H9 (cell line): ENCODE measurements at regions not wholly inside any gene's neighbourhood (a gene's known extent, or its start where the extent isn't known, plus 50 kb on each side); places are given as distances from the start of the nearest gene placed in this dataset.

ENCODE experiments used
- DNase-seq: peaks from one replicate; pipeline ENCODE4 v3.0.0-alpha.2; 2017
- H2AFZ ChIP-seq: one replicate; pipeline ENCODE4 v1.6.1; 2013; ENCODE audit warnings: mild to moderate bottlenecking, low read length, control low read depth, moderate library complexity
- H2AK5ac ChIP-seq: 2 replicates; pipeline ENCODE4 v1.6.1; 2013; ENCODE audit warnings: low read length, control low read depth, mixed read lengths; ENCODE audit not compliant: insufficient read length
- H2BK120ac ChIP-seq: one replicate; pipeline ENCODE4 v1.6.1; 2013; ENCODE audit warnings: low read depth, mild to moderate bottlenecking, low read length, control low read depth, inconsistent platforms; ENCODE audit not compliant: poor library complexity, severe bottlenecking
- H2BK12ac ChIP-seq: 2 replicates; pipeline ENCODE4 v1.6.1; 2013; ENCODE audit warnings: low read length, control low read depth, mixed read lengths, low read depth; ENCODE audit not compliant: insufficient read length
- H2BK15ac ChIP-seq: 2 replicates; pipeline ENCODE4 v1.6.1; 2013; ENCODE audit warnings: low read depth, low read length, control low read depth
- H2BK20ac ChIP-seq: one replicate; pipeline ENCODE4 v1.6.1; 2013; ENCODE audit warnings: low read depth, mild to moderate bottlenecking, low read length, control low read depth, inconsistent platforms; ENCODE audit not compliant: poor library complexity, severe bottlenecking
- H2BK5ac ChIP-seq: 2 replicates; pipeline ENCODE4 v1.6.1; 2013; ENCODE audit warnings: low read length, control low read depth, mixed read lengths; ENCODE audit not compliant: insufficient read length
- H3K14ac ChIP-seq: 2 replicates; pipeline ENCODE4 v1.6.1; 2013; ENCODE audit warnings: low read length, control low read depth; ENCODE audit not compliant: insufficient read depth
- H3K18ac ChIP-seq: 2 replicates; pipeline ENCODE4 v1.6.1; 2013; ENCODE audit warnings: low read depth, mild to moderate bottlenecking, mixed read lengths, low read length, control low read depth; ENCODE audit not compliant: insufficient read length
- H3K23ac ChIP-seq: 2 replicates; pipeline ENCODE4 v1.6.1; 2013; ENCODE audit warnings: low read length, control low read depth, mixed read lengths, low read depth; ENCODE audit not compliant: insufficient read length
- H3K23me2 ChIP-seq: 2 replicates; pipeline ENCODE4 v1.6.1; 2013; ENCODE audit warnings: low read depth, mild to moderate bottlenecking, mixed read lengths, low read length, control low read depth; ENCODE audit not compliant: insufficient read length, poor library complexity, severe bottlenecking
- H3K27ac ChIP-seq: 2 replicates; pipeline ENCODE4 v1.5.1; 2013; ENCODE audit warnings: low read length, control low read depth, mixed read lengths, low read depth; ENCODE audit not compliant: insufficient read length
- H3K27me3 ChIP-seq: 2 replicates; pipeline ENCODE4 v1.6.1; 2013; ENCODE audit warnings: low read length, control low read depth, inconsistent platforms; ENCODE audit not compliant: insufficient read depth
- H3K4ac ChIP-seq: 2 replicates; pipeline ENCODE4 v1.6.1; 2013; ENCODE audit warnings: low read depth, mild to moderate bottlenecking, control low read depth, inconsistent platforms, low read length, moderate library complexity
- H3K4me1 ChIP-seq: 2 replicates; pipeline ENCODE4 v1.6.1; 2013; ENCODE audit warnings: low read length, control low read depth, inconsistent platforms; ENCODE audit not compliant: insufficient read depth
- H3K4me2 ChIP-seq: 2 replicates; pipeline ENCODE4 v1.6.1; 2013; ENCODE audit warnings: low read length, control low read depth, mixed read lengths; ENCODE audit not compliant: insufficient read length, insufficient read depth
- H3K56ac ChIP-seq: 2 replicates; pipeline ENCODE4 v1.6.1; 2013; ENCODE audit warnings: low read depth, mild to moderate bottlenecking, mixed read lengths, low read length, control low read depth; ENCODE audit not compliant: insufficient read length
- H3K79me1 ChIP-seq: 2 replicates; pipeline ENCODE4 v1.6.1; 2013; ENCODE audit warnings: low read depth, mild to moderate bottlenecking, moderate library complexity, low read length, control low read depth, inconsistent platforms; ENCODE audit not compliant: insufficient read depth, poor library complexity, severe bottlenecking
- H3K79me2 ChIP-seq: 2 replicates; pipeline ENCODE4 v1.6.1; 2013; ENCODE audit warnings: low read length, control low read depth, inconsistent platforms; ENCODE audit not compliant: insufficient read depth
- H3K9ac ChIP-seq: 2 replicates; pipeline ENCODE4 v1.6.1; 2013; ENCODE audit warnings: low read length, control low read depth, mixed read lengths; ENCODE audit not compliant: insufficient read length; ENCODE audit errors: extremely low read depth
- H3K9me3 ChIP-seq: one replicate; pipeline ENCODE4 v1.6.1; 2013; ENCODE audit warnings: low read depth, low read length, inconsistent platforms; ENCODE audit not compliant: control insufficient read depth
- H3T11ph ChIP-seq: one replicate; pipeline ENCODE4 v1.6.1; 2013; ENCODE audit warnings: mild to moderate bottlenecking, low read length, control low read depth, inconsistent platforms
- H4K20me1 ChIP-seq: one replicate; pipeline ENCODE4 v1.6.1; 2013; ENCODE audit not compliant: control insufficient read depth, insufficient read length, insufficient read depth
- H4K5ac ChIP-seq: 2 replicates; pipeline ENCODE4 v1.6.1; 2013; ENCODE audit warnings: low read depth, mild to moderate bottlenecking, mixed read lengths, low read length, control low read depth; ENCODE audit not compliant: insufficient read length
- H4K8ac ChIP-seq: replicated peaks from 2 replicates; pipeline ENCODE4 v1.6.1; 2013; ENCODE audit warnings: low read length, control low read depth, mixed read lengths, low read depth; ENCODE audit not compliant: insufficient read length
- H4K91ac ChIP-seq: 2 replicates; pipeline ENCODE4 v1.6.1; 2013; ENCODE audit warnings: low read depth, mild to moderate bottlenecking, moderate library complexity, mixed read lengths, low read length, control low read depth; ENCODE audit not compliant: insufficient read length
- H3K27ac Mint-ChIP-seq, 3 experiments: 2 replicates in 2 of 3; 3 replicates in 1 of 3; pipeline ENCODE4 v1.8.0; 2020 to 2021; ENCODE audit warnings: mixed read lengths in 3 of 3, mild to moderate bottlenecking in 1 of 3, moderate library complexity in 1 of 3
- H3K27me3 Mint-ChIP-seq: 2 replicates; pipeline ENCODE4 v1.8.0; 2021; ENCODE audit warnings: low read depth, mild to moderate bottlenecking, moderate library complexity, mixed read lengths
- H3K36me3 Mint-ChIP-seq, 3 experiments: 2 replicates in 2 of 3; 3 replicates in 1 of 3; pipeline ENCODE4 v1.8.0; 2020 to 2021; ENCODE audit warnings: low read depth in 3 of 3, mixed read lengths in 3 of 3; ENCODE audit not compliant: insufficient read depth in 1 of 3
- H3K4me1 Mint-ChIP-seq, 2 experiments: 2 replicates each; pipeline ENCODE4 v1.8.0; 2020; ENCODE audit warnings: mixed read lengths in 2 of 2
- H3K4me3 Mint-ChIP-seq, 2 experiments: 2 replicates in 1 of 2; 3 replicates in 1 of 2; pipeline ENCODE4 v1.8.0; 2020 to 2021; ENCODE audit warnings: mild to moderate bottlenecking in 2 of 2, mixed read lengths in 2 of 2, moderate library complexity in 1 of 2
- H3K9me3 Mint-ChIP-seq, 2 experiments: 2 replicates in 1 of 2; 3 replicates in 1 of 2; pipeline ENCODE4 v1.8.0; 2020; ENCODE audit warnings: mild to moderate bottlenecking in 2 of 2, mixed read lengths in 2 of 2, moderate library complexity in 1 of 2
- WGBS: extraction: QIAGEN DNeasy Blood & Tissue Kit; methylation state at CpG from one replicate; pipeline ENCODE4 v1.1.7; 2013; ENCODE audit warnings: missing lambda C conversion rate, low lambda C conversion rate, mixed read lengths; ENCODE audit not compliant: insufficient read length; ENCODE audit errors: extremely low coverage; 5-methylcytosine and 5-hydroxymethylcytosine counted together
- TF ChIP-seq, protein P1 (sequence below): fragments of 200-600 bp; sonication (generic); conservative IDR thresholded peaks from 3 replicates; pipeline ENCODE4 v1.8.0; 2021; ENCODE audit warnings: antibody characterized with exemption, mild to moderate bottlenecking

DNA sequence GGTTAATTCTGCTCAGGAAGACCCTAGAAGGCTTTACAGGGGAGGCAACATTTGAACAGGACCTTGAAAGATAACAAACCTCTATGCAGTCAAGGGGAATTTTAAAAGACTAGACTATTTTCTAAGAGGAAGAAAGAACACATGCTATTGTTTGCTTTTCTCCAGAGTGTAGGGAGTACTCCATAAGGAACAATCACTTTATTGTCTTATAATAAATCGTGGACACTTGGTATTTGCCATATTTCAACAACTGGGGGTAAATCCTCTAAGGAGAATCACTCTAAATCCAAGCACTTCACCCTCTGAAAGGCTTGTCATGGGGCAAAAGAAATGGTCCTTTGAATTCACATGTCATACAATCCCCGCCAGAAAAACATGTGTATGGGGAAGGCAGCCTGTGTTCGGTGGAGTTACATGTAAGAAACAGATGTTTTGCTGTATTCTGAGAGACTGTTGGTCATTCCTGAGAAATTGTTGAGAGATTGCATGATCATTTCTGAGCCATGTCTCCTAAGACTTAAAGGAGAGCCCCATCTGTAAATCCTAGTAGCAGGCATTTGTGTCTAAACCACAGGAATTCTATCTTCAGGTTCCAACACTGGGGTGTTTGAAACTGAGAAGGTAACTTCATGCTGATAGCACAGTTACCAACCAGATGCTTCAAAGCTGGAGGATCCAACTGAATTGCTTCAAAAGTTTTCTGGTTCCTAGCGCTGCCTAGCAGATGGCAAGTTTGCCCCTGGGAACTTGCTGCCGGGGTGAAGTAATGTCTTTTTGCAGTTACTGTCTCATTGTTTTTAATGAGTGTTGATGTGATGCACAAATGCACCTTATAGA lies 66.8 kb downstream of the FZD4 start:
- Histone ChIP-seq H3K18ac (no peak overlapping the region), H3K14ac (no peak overlapping the region), H3K27ac (no peak overlapping the region), H4K91ac (no peak overlapping the region), H3K79me2 (no peaks in the 10 kb centered on the region), H3K4me2 (no peak overlapping the region), H2BK20ac (no peak overlapping the region), H3K23me2 (no peaks in the 10 kb centered on the region), H3K23ac (no peak overlapping the region), H4K8ac (no peak overlapping the region), H3K4ac (no peak overlapping the region), H2AK5ac (no peak overlapping the region), H3K9me3 (no peaks in the 10 kb centered on the region), H2AFZ (no peak overlapping the region), H2BK12ac (no peak overlapping the region), H3K4me1 (no peaks in the 10 kb centered on the region), H4K5ac (no peak overlapping the region), H3T11ph (no peak overlapping the region), H2BK120ac (no peak overlapping the region), H3K79me1 (no peaks in the 10 kb centered on the region), H3K9ac (no peak overlapping the region), H3K56ac (no peak overlapping the region), H4K20me1 (no peaks in the 10 kb centered on the region), H3K27me3 (no peaks in the 10 kb centered on the region), H2BK5ac (no peak overlapping the region), H2BK15ac (no peak overlapping the region)
- Mint-ChIP-seq H3K27me3 (no peaks in the 10 kb centered on the region), H3K4me1 (peaks cover 3 to 6% of the 10 kb centered on the region in 2 experiments; a peak in 3 of 4 replicates), H3K4me3 (no peak overlapping the region), H3K36me3 (no peaks in the 10 kb centered on the region), H3K27ac (no peak overlapping the region), H3K9me3 (no peaks in the 10 kb centered on the region)
- no CpG with 5 or more reads among the region's 5 CpGs for WGBS
- no peak for DNase-seq
- TF ChIP-seq, protein P1, sequence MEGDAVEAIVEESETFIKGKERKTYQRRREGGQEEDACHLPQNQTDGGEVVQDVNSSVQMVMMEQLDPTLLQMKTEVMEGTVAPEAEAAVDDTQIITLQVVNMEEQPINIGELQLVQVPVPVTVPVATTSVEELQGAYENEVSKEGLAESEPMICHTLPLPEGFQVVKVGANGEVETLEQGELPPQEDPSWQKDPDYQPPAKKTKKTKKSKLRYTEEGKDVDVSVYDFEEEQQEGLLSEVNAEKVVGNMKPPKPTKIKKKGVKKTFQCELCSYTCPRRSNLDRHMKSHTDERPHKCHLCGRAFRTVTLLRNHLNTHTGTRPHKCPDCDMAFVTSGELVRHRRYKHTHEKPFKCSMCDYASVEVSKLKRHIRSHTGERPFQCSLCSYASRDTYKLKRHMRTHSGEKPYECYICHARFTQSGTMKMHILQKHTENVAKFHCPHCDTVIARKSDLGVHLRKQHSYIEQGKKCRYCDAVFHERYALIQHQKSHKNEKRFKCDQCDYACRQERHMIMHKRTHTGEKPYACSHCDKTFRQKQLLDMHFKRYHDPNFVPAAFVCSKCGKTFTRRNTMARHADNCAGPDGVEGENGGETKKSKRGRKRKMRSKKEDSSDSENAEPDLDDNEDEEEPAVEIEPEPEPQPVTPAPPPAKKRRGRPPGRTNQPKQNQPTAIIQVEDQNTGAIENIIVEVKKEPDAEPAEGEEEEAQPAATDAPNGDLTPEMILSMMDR, result no peak
